ENCODE measurements at regions not wholly inside any gene's neighbourhood (a gene's known extent, or its start where the extent isn't known, plus 50 kb on each side); places are given as distances from the start of the nearest gene placed in this dataset.
A peak's percentile ranks its signal among the peaks of the same experiment; 100 is the strongest.

DNA sequence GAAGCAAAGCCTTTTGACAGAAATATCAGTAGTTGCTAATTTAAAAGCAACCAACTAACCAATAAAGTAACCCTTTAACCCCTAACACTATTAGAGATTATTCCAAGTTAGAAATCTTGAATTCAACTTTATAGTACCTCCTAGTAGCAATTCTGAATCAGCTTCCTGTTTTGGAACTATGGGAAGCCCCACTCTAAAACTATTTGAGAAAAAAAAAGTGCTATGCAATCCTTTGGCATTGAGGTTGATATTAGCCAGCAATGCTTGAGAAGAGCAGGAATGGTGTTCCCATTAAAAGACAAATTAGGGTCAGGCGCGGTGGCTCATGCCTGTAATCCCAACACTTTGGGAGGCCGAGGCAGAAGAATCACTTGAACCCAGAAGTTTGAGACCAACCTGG is 306.2 kb upstream of the ZFP64 start:
- DNase-seq (ENCODE audit: low read depth, low spot score): peak; percentile 12
- in situ Hi-C loops (cut with HindIII; ENCODE audit: low sequenced_read_pairs): no loop called here

DNA sequence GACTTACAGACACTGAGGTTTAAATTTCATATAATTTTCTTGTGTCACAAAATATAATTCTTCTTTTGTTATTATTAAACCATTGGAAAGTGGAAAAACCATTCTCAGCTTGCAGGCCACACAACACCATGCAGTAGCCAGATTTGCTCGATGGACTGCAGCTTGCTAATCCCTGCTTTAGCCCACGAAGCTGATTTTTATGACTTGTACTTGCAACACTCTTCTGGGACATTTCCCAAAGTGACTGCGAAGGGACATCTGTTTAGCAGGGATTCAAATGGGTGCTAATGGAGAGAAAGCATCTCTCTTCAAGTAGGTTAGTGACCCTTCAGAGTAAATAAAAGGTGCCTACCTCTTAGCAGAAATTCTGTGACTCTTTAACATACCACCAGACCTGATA is 304.6 kb upstream of the ZFP64 start:
- TF ChIP-seq, protein P1, sequence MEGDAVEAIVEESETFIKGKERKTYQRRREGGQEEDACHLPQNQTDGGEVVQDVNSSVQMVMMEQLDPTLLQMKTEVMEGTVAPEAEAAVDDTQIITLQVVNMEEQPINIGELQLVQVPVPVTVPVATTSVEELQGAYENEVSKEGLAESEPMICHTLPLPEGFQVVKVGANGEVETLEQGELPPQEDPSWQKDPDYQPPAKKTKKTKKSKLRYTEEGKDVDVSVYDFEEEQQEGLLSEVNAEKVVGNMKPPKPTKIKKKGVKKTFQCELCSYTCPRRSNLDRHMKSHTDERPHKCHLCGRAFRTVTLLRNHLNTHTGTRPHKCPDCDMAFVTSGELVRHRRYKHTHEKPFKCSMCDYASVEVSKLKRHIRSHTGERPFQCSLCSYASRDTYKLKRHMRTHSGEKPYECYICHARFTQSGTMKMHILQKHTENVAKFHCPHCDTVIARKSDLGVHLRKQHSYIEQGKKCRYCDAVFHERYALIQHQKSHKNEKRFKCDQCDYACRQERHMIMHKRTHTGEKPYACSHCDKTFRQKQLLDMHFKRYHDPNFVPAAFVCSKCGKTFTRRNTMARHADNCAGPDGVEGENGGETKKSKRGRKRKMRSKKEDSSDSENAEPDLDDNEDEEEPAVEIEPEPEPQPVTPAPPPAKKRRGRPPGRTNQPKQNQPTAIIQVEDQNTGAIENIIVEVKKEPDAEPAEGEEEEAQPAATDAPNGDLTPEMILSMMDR (IDR thresholded peaks at IDR 0.05; ENCODE audit: low read depth, low read length): no peak

More for the DNA sequence above, 306.2 kb upstream of the ZFP64 start:
- H3K4me3 ChIP-seq (ENCODE audit: low read depth, low read length): no peak overlapping the region
- TF ChIP-seq, protein P1 (IDR thresholded peaks at IDR 0.05; ENCODE audit: low read depth, low read length): no peak

DNA sequence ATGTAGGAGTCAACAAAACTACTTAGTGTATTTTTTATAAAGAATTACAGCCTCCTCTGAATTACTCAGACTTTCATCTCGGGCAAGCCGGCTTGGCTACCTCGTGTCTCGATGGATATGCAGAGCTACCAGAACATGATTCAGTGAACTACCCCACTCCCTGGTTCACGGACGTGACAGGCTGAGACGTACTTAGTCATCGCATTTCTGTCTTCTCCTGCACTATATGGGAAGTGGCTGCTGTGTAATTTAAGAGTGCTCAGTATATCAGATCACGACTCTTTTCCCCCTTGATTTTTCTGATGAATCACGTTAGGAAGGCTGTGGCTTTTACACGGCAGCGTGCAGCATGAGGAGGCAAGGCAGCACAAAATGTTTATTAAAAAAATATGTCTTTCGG is 302.7 kb upstream of the ZFP64 start:
- H3K4me3 ChIP-seq (ENCODE audit: low read depth, low read length): no peak overlapping the region
- in situ Hi-C loops (cut with HindIII; ENCODE audit: low sequenced_read_pairs): no loop called here
- DNase-seq (ENCODE audit: low read depth, low spot score): peak; percentile 87
- TF ChIP-seq, protein P1 (IDR thresholded peaks at IDR 0.05; ENCODE audit: low read depth, low read length): no peak

More for the DNA sequence above, 304.6 kb upstream of the ZFP64 start:
- in situ Hi-C loops (cut with HindIII; ENCODE audit: low sequenced_read_pairs): no loop called here
- DNase-seq (ENCODE audit: low read depth, low spot score): no peak
- H3K4me3 ChIP-seq (ENCODE audit: low read depth, low read length): no peak overlapping the region

DNA sequence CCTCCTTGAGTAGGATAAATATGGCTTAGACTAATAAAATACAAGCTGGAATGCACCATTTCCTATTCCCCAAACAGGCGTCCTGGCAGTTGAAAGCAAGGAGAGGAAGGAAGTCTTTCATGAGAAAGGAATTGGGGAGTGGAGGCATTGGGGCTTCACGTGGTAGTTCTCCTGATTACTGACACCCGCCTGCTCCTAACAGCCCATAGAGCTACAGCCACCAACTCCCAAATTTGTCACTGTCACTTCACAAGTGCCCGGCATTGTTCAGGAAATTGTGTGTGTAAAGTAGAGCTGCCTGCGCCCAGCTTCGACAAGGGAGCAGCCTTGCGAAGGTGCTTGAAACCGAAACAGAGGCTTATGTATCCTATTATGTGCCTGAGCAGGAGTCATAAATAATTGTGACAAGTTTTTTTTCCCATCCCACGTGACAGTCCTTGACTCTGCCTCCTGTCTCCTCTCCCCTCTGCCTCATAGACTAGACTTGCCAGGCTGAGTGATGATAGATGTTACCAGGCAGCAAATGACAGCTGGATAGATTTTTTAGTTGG is 301.7 kb upstream of the ZFP64 start:
- H3K4me3 ChIP-seq (ENCODE audit: low read depth, low read length): peak overlapping the region; percentile 12
- in situ Hi-C loops (cut with HindIII; ENCODE audit: low sequenced_read_pairs): no loop called here
- DNase-seq (ENCODE audit: low read depth, low spot score): peak; percentile 25

DNA sequence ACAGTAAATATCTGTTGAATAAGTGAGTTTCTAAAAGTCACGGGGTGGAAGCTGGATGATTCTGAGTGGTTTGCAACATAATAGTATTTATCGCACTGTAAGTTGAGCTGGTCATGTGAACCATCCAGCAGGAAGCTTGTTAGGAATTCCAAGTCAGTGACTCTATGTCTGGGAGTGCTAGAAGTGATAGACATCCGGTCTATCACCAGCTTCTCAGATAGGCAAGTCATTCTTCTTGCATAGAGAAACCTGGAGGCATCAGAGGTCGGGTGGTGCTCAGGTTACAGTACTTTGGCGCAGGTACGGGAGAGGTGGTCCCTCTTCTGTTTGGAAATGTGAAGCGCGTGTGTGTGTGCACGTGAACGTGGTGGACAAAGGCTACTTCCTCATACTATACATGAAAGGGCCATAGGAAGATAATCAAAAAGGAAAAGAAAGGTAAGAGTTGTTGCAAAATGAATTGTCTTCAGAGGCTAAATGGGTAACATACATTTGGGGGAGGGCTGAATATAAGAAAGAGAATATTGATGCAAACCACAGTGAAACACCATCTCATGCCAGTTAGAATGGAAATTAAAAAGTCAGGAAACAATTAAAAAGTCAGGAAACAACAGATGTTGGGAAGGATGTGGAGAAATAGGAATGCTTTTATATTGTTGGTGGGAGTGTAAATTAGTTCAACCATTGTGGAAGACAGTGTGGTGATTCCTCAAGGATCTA is 299.3 kb upstream of the ZFP64 start:
- peak; percentile 85 for DNase-seq (ENCODE audit: low read depth, low spot score)
- H3K4me3 ChIP-seq (ENCODE audit: low read depth, low read length): no peak overlapping the region
- in situ Hi-C loops (cut with HindIII; ENCODE audit: low sequenced_read_pairs): no loop called here
- TF ChIP-seq, protein P1 (IDR thresholded peaks at IDR 0.05; ENCODE audit: low read depth, low read length): no peak

More for the DNA sequence above, 301.7 kb upstream of the ZFP64 start:
- TF ChIP-seq, protein P1 (IDR thresholded peaks at IDR 0.05; ENCODE audit: low read depth, low read length): no peak

DNA sequence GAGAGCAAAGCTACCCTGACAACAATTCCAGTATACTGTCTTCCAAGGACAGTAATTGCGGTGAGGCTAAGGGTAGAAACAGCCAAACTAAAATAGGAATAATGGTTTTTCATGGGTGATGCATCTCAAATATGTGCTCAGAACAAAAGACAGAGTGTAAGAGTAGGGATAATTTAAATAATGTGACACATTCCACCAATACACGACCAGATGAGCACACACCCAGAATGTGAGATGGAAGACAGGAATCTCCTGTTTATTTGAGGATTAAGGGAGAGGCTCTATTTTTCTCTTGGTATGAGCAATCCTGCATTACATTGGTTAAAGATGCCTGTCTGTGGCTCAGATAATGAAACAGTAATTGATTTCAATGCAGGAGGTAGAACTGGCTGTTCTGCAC is 292.9 kb upstream of the ZFP64 start:
- in situ Hi-C loops (cut with HindIII; ENCODE audit: low sequenced_read_pairs): no loop called here
- no peak overlapping the region for H3K4me3 ChIP-seq (ENCODE audit: low read depth, low read length)
- peak; percentile 24 for DNase-seq (ENCODE audit: low read depth, low spot score)
- TF ChIP-seq, protein P1 (IDR thresholded peaks at IDR 0.05; ENCODE audit: low read depth, low read length): no peak

Data from astrocyte of the spinal cord (primary cell).